K562 (cell line): ENCODE measurements at regions not wholly inside any gene's neighbourhood (a gene's known extent, or its start where the extent isn't known, plus 50 kb on each side); places are given as distances from the start of the nearest gene placed in this dataset.

Source experiments
- CUX1 ChIP-seq: fragments of 200-800 bp; sonication (Bioruptor generic); IDR thresholded peaks from 2 replicates; pipeline ENCODE4 v1.6.1; 2016; ENCODE audit warnings: missing genetic modification characterization, missing compliant biosample characterization
- EP400 ChIP-seq: fragments of 450-650 bp; IDR thresholded peaks from 2 replicates; pipeline ENCODE4 v1.6.1; 2017; ENCODE audit warnings: antibody characterized with exemption, mild to moderate bottlenecking, moderate library complexity
- ETV6 ChIP-seq, 3 experiments: fragments of 150-350 bp in 1 of 3; sonication (generic) in 1 of 3; formaldehyde crosslinking in 1 of 3; IDR thresholded peaks; 2 replicates each; pipeline versions ENCODE4 v1.6.1 to v1.8.0; 2014 to 2022; ENCODE audit warnings: borderline replicate concordance in 2 of 3, low read depth in 2 of 3, antibody characterized with exemption in 1 of 3, low read length in 1 of 3, mild to moderate bottlenecking in 1 of 3, missing genetic modification reagents in 1 of 3
- MEF2D ChIP-seq: conservative IDR thresholded peaks from 2 replicates; pipeline ENCODE4 v1.6.1; 2016; ENCODE audit warnings: low read depth, missing genetic modification characterization, missing compliant biosample characterization
- MYNN ChIP-seq, 2 experiments: sonication (generic); formaldehyde crosslinking in 1 of 2; IDR thresholded peaks; 2 replicates each; pipeline versions ENCODE4 v1.5.0 to v1.6.1; 2016 to 2020; ENCODE audit warnings: antibody characterized with exemption in 1 of 2, missing genetic modification reagents in 1 of 2
- TAF15 ChIP-seq: fragments of 200-400 bp; formaldehyde crosslinking; IDR thresholded peaks from 2 replicates; pipeline ENCODE4 v1.6.1; 2017; ENCODE audit warnings: mild to moderate bottlenecking, low read depth, low read length, moderate library complexity
- ZNF217 ChIP-seq: sonication (generic); formaldehyde crosslinking; IDR thresholded peaks from 2 replicates; pipeline ENCODE4 v1.8.0; 2022; ENCODE audit warnings: mild to moderate bottlenecking, missing genetic modification reagents
- ZSCAN29 ChIP-seq: fragments of 450-650 bp; IDR thresholded peaks from 2 replicates; pipeline ENCODE4 v1.6.1; 2017
- TF ChIP-seq, protein P1 (sequence below): fragments of 450-650 bp; formaldehyde crosslinking; IDR thresholded peaks from 2 replicates; pipeline ENCODE4 v1.4.0; 2020; ENCODE audit warnings: mild to moderate bottlenecking, mixed read lengths
- TF ChIP-seq, protein P2 (sequence below): sonication (generic); formaldehyde crosslinking; IDR thresholded peaks from 2 replicates; pipeline ENCODE4 v1.8.1; 2023; ENCODE audit warnings: mild to moderate bottlenecking, missing genetic modification reagents

DNA sequence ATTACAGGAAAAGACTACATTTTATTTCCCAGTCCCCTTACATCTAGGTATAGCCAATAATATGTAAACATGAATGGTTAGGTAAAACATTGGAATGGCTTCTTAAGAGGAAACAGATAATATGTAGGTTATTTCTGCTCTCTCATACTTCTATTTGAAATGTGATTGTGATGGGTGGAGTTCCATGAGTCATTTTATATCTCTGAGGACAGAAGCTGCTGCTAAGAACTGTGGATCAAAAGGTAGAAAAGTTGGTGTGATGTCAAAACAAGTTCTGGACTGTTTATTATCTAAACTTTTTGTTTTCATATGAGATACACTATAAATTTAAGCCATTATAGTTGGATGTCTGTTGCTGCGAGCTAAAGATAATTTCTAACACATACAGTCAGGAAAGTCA, 799.4 kb upstream of the TENM4 start (continued):
- TF ChIP-seq CUX1 (CRISPR knock-in tag) (no peak), EP400 (no peak), ETV6 (IDR thresholded peaks at IDR 0.05; ENCODE audit: borderline replicate concordance in 1 of 2, low read depth in 2 of 2, low read length in 1 of 2) (no peak), ETV6 (CRISPR knock-in tag; IDR thresholded peaks at IDR 0.05; ENCODE audit: borderline replicate concordance) (no peak), TAF15 (no peak), MYNN (IDR thresholded peaks at IDR 0.05) (no peak), MYNN (CRISPR knock-in tag; IDR thresholded peaks at IDR 0.05) (no peak), ZSCAN29 (no peak), ZNF217 (no peak), MEF2D (tag) (no peak)
- TF ChIP-seq, protein P1, sequence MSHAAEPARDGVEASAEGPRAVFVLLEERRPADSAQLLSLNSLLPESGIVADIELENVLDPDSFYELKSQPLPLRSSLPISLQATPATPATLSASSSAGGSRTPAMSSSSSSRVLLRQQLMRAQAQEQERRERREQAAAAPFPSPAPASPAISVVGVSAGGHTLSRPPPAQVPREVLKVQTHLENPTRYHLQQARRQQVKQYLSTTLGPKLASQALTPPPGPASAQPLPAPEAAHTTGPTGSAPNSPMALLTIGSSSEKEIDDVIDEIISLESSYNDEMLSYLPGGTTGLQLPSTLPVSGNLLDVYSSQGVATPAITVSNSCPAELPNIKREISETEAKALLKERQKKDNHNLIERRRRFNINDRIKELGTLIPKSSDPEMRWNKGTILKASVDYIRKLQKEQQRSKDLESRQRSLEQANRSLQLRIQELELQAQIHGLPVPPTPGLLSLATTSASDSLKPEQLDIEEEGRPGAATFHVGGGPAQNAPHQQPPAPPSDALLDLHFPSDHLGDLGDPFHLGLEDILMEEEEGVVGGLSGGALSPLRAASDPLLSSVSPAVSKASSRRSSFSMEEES, result no peak
- TF ChIP-seq, protein P2, sequence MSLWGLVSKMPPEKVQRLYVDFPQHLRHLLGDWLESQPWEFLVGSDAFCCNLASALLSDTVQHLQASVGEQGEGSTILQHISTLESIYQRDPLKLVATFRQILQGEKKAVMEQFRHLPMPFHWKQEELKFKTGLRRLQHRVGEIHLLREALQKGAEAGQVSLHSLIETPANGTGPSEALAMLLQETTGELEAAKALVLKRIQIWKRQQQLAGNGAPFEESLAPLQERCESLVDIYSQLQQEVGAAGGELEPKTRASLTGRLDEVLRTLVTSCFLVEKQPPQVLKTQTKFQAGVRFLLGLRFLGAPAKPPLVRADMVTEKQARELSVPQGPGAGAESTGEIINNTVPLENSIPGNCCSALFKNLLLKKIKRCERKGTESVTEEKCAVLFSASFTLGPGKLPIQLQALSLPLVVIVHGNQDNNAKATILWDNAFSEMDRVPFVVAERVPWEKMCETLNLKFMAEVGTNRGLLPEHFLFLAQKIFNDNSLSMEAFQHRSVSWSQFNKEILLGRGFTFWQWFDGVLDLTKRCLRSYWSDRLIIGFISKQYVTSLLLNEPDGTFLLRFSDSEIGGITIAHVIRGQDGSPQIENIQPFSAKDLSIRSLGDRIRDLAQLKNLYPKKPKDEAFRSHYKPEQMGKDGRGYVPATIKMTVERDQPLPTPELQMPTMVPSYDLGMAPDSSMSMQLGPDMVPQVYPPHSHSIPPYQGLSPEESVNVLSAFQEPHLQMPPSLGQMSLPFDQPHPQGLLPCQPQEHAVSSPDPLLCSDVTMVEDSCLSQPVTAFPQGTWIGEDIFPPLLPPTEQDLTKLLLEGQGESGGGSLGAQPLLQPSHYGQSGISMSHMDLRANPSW, result no peak
